ENCODE measurements at regions not wholly inside any gene's neighbourhood (a gene's known extent, or its start where the extent isn't known, plus 50 kb on each side); places are given as distances from the start of the nearest gene placed in this dataset.

GRCh38 chr5:43997647-43998272 is 391.5 kb downstream of the FGF10 start:
- TF ChIP-seq CTCF (conservative IDR thresholded peaks at IDR 0.05) = no peak
- TF ChIP-seq EZH2 (IDR thresholded peaks at IDR 0.05; ENCODE audit: low read depth) = no peak

Measured in PC-9 (cell line).